ENCODE measurements at regions not wholly inside any gene's neighbourhood (a gene's known extent, or its start where the extent isn't known, plus 50 kb on each side); places are given as distances from the start of the nearest gene placed in this dataset.

- Histone ChIP-seq H3K9me3 (ENCODE audit: control insufficient read depth, low read length) (no peaks in the 10 kb centered on the region), H3K27me3 (ENCODE audit: control insufficient read depth in 1 of 2, insufficient read depth in 2 of 2, low read length in 1 of 2) (no peaks in the 10 kb centered on the region), H3K27ac (ENCODE audit: low read depth in 1 of 2, low read length in 2 of 2) (no peak overlapping the region), H3K36me3 (ENCODE audit: control insufficient read depth in 1 of 2, insufficient read depth in 2 of 2, low read length in 1 of 2) (no peaks in the 10 kb centered on the region), H3K4me1 (ENCODE audit: control insufficient read depth in 1 of 2, insufficient read depth in 2 of 2, low read length in 2 of 2) (no peaks in the 10 kb centered on the region), H3K4me3 (ENCODE audit: low read length in 2 of 2) (no peak overlapping the region)
- no peak for ATAC-seq (ENCODE audit: low FRiP score)
- intact Hi-C loops (cut with DNase I), result no loop called here
- DNase-seq, result no peak
Observed at GRCh38 chr4:106493086-106493485, 124.5 kb upstream of the GIMD1 start.

- Histone ChIP-seq H3K27ac (ENCODE audit: low read depth in 1 of 2, low read length in 2 of 2) (no peak overlapping the region), H3K4me1 (ENCODE audit: control insufficient read depth in 1 of 2, insufficient read depth in 2 of 2, low read length in 2 of 2) (no peaks in the 10 kb centered on the region), H3K4me3 (ENCODE audit: low read length in 2 of 2) (no peak overlapping the region), H3K36me3 (ENCODE audit: control insufficient read depth in 1 of 2, insufficient read depth in 2 of 2, low read length in 1 of 2) (no peaks in the 10 kb centered on the region), H3K9me3 (ENCODE audit: control insufficient read depth, low read length) (no peaks in the 10 kb centered on the region), H3K27me3 (ENCODE audit: control insufficient read depth in 1 of 2, insufficient read depth in 2 of 2, low read length in 1 of 2) (no peaks in the 10 kb centered on the region)
- intact Hi-C loops (cut with DNase I), result no loop called here
- ATAC-seq (ENCODE audit: low FRiP score), result no peak
- 62 to 65% methylated on average over 2 of the region's 2 CpGs for WGBS, 2 donors
- DNase-seq, result no peak
Observed at GRCh38 chr4:106486533-106486932, 118.0 kb upstream of the GIMD1 start.

- WGBS, 2 donors, result 87 to 96% methylated on average over 3 of the region's 3 CpGs
- no peak for ATAC-seq (ENCODE audit: low FRiP score)
- Histone ChIP-seq H3K9me3 (ENCODE audit: control insufficient read depth, low read length) (no peaks in the 10 kb centered on the region), H3K27ac (ENCODE audit: low read depth in 1 of 2, low read length in 2 of 2) (no peak overlapping the region), H3K27me3 (ENCODE audit: control insufficient read depth in 1 of 2, insufficient read depth in 2 of 2, low read length in 1 of 2) (no peaks in the 10 kb centered on the region), H3K4me1 (ENCODE audit: control insufficient read depth in 1 of 2, insufficient read depth in 2 of 2, low read length in 2 of 2) (no peaks in the 10 kb centered on the region), H3K36me3 (ENCODE audit: control insufficient read depth in 1 of 2, insufficient read depth in 2 of 2, low read length in 1 of 2) (no peaks in the 10 kb centered on the region), H3K4me3 (ENCODE audit: low read length in 2 of 2) (no peak overlapping the region)
- intact Hi-C loops (cut with DNase I), result no loop called here
- no peak for DNase-seq
Observed at GRCh38 chr4:106481801-106482200, 113.2 kb upstream of the GIMD1 start.

GRCh38 chr4:106478152-106478551 is 109.6 kb upstream of the GIMD1 start:
- intact Hi-C loops (cut with DNase I), result no loop called here
- 85 to 86% methylated on average over 5 of the region's 5 CpGs for WGBS, 2 donors
- no peaks in the 10 kb centered on the region for H3K36me3 ChIP-seq (ENCODE audit: control insufficient read depth in 1 of 2, insufficient read depth in 2 of 2, low read length in 1 of 2)

GRCh38 chr4:106476741-106477140 is 108.2 kb upstream of the GIMD1 start:
- ATAC-seq (ENCODE audit: low FRiP score), result no peak
- 48% methylated on average over 1 of the region's 1 CpG for WGBS, 2 donors
- DNase-seq, result no peak
- Histone ChIP-seq H3K36me3 (ENCODE audit: control insufficient read depth in 1 of 2, insufficient read depth in 2 of 2, low read length in 1 of 2) (no peaks in the 10 kb centered on the region), H3K9me3 (ENCODE audit: control insufficient read depth, low read length) (no peaks in the 10 kb centered on the region), H3K27me3 (ENCODE audit: control insufficient read depth in 1 of 2, insufficient read depth in 2 of 2, low read length in 1 of 2) (no peaks in the 10 kb centered on the region), H3K4me3 (ENCODE audit: low read length in 2 of 2) (no peak overlapping the region), H3K27ac (ENCODE audit: low read depth in 1 of 2, low read length in 2 of 2) (no peak overlapping the region), H3K4me1 (ENCODE audit: control insufficient read depth in 1 of 2, insufficient read depth in 2 of 2, low read length in 2 of 2) (no peaks in the 10 kb centered on the region)
- intact Hi-C loops (cut with DNase I), result no loop called here

More at GRCh38 chr4:106478152-106478551, 109.6 kb upstream of the GIMD1 start:
- ATAC-seq (ENCODE audit: low FRiP score) (no peak), DNase-seq (no peak)
- Histone ChIP-seq H3K9me3 (ENCODE audit: control insufficient read depth, low read length) (no peaks in the 10 kb centered on the region), H3K4me1 (ENCODE audit: control insufficient read depth in 1 of 2, insufficient read depth in 2 of 2, low read length in 2 of 2) (no peaks in the 10 kb centered on the region), H3K27ac (ENCODE audit: low read depth in 1 of 2, low read length in 2 of 2) (no peak overlapping the region), H3K4me3 (ENCODE audit: low read length in 2 of 2) (no peak overlapping the region), H3K27me3 (ENCODE audit: control insufficient read depth in 1 of 2, insufficient read depth in 2 of 2, low read length in 1 of 2) (no peaks in the 10 kb centered on the region)

- no peak for DNase-seq
- Histone ChIP-seq H3K36me3 (ENCODE audit: control insufficient read depth in 1 of 2, insufficient read depth in 2 of 2, low read length in 1 of 2) (no peaks in the 10 kb centered on the region), H3K4me1 (ENCODE audit: control insufficient read depth in 1 of 2, insufficient read depth in 2 of 2, low read length in 2 of 2) (no peaks in the 10 kb centered on the region), H3K4me3 (ENCODE audit: low read length in 2 of 2) (no peak overlapping the region), H3K27me3 (ENCODE audit: control insufficient read depth in 1 of 2, insufficient read depth in 2 of 2, low read length in 1 of 2) (no peaks in the 10 kb centered on the region), H3K9me3 (ENCODE audit: control insufficient read depth, low read length) (no peaks in the 10 kb centered on the region), H3K27ac (ENCODE audit: low read depth in 1 of 2, low read length in 2 of 2) (no peak overlapping the region)
- no peak for ATAC-seq (ENCODE audit: low FRiP score)
- intact Hi-C loops (cut with DNase I), result no loop called here
- 99 to 100% methylated on average over 1 of the region's 1 CpG for WGBS, 2 donors
Observed at GRCh38 chr4:106473515-106473914, 104.9 kb upstream of the GIMD1 start.

- Histone ChIP-seq H3K4me3 (ENCODE audit: low read length in 2 of 2) (no peak overlapping the region), H3K36me3 (ENCODE audit: control insufficient read depth in 1 of 2, insufficient read depth in 2 of 2, low read length in 1 of 2) (no peaks in the 10 kb centered on the region), H3K27me3 (ENCODE audit: control insufficient read depth in 1 of 2, insufficient read depth in 2 of 2, low read length in 1 of 2) (no peaks in the 10 kb centered on the region), H3K27ac (ENCODE audit: low read depth in 1 of 2, low read length in 2 of 2) (no peak overlapping the region), H3K4me1 (ENCODE audit: control insufficient read depth in 1 of 2, insufficient read depth in 2 of 2, low read length in 2 of 2) (no peaks in the 10 kb centered on the region), H3K9me3 (ENCODE audit: control insufficient read depth, low read length) (no peaks in the 10 kb centered on the region)
- DNase-seq, result no peak
- no peak for ATAC-seq (ENCODE audit: low FRiP score)
- 82 to 94% methylated on average over 7 of the region's 7 CpGs for WGBS, 2 donors
- intact Hi-C loops (cut with DNase I), result no loop called here
Observed at GRCh38 chr4:106471151-106471550, 102.6 kb upstream of the GIMD1 start.

- WGBS, 2 donors, result 63 to 65% methylated on average over 2 of the region's 2 CpGs
- H3K4me3 ChIP-seq (ENCODE audit: low read length in 2 of 2), result no peak overlapping the region
- no peaks in the 10 kb centered on the region for H3K27me3 ChIP-seq (ENCODE audit: control insufficient read depth in 1 of 2, insufficient read depth in 2 of 2, low read length in 1 of 2)
- no peaks in the 10 kb centered on the region for H3K9me3 ChIP-seq (ENCODE audit: control insufficient read depth, low read length)
- intact Hi-C loops (cut with DNase I), result no loop called here
- DNase-seq, result no peak
- no peaks in the 10 kb centered on the region for H3K4me1 ChIP-seq (ENCODE audit: control insufficient read depth in 1 of 2, insufficient read depth in 2 of 2, low read length in 2 of 2)
- H3K27ac ChIP-seq (ENCODE audit: low read depth in 1 of 2, low read length in 2 of 2), result no peak overlapping the region
- ATAC-seq (ENCODE audit: low FRiP score), result no peak
- H3K36me3 ChIP-seq (ENCODE audit: control insufficient read depth in 1 of 2, insufficient read depth in 2 of 2, low read length in 1 of 2), result no peaks in the 10 kb centered on the region
Observed at GRCh38 chr4:106463622-106464021, 95.0 kb upstream of the GIMD1 start.

- ATAC-seq (ENCODE audit: low FRiP score) (no peak), DNase-seq (no peak)
- no peaks in the 10 kb centered on the region for H3K27me3 ChIP-seq (ENCODE audit: control insufficient read depth in 1 of 2, insufficient read depth in 2 of 2, low read length in 1 of 2)
- H3K27ac ChIP-seq (ENCODE audit: low read depth in 1 of 2, low read length in 2 of 2), result no peak overlapping the region
- no peak overlapping the region for H3K4me3 ChIP-seq (ENCODE audit: low read length in 2 of 2)
- 88 to 93% methylated on average over 2 of the region's 2 CpGs for WGBS, 2 donors
- intact Hi-C loops (cut with DNase I), result no loop called here
- peaks cover 0 to 4% of the 10 kb centered on the region in 2 donors for H3K4me1 ChIP-seq (ENCODE audit: control insufficient read depth in 1 of 2, insufficient read depth in 2 of 2, low read length in 2 of 2)
- no peaks in the 10 kb centered on the region for H3K36me3 ChIP-seq (ENCODE audit: control insufficient read depth in 1 of 2, insufficient read depth in 2 of 2, low read length in 1 of 2)
- no peaks in the 10 kb centered on the region for H3K9me3 ChIP-seq (ENCODE audit: control insufficient read depth, low read length)
Observed at GRCh38 chr4:106454581-106454980, 86.0 kb upstream of the GIMD1 start.
